ENCODE measurements at regions not wholly inside any gene's neighbourhood (a gene's known extent, or its start where the extent isn't known, plus 50 kb on each side); places are given as distances from the start of the nearest gene placed in this dataset.
A peak's percentile ranks its signal among the peaks of the same experiment; 100 is the strongest.

DNA sequence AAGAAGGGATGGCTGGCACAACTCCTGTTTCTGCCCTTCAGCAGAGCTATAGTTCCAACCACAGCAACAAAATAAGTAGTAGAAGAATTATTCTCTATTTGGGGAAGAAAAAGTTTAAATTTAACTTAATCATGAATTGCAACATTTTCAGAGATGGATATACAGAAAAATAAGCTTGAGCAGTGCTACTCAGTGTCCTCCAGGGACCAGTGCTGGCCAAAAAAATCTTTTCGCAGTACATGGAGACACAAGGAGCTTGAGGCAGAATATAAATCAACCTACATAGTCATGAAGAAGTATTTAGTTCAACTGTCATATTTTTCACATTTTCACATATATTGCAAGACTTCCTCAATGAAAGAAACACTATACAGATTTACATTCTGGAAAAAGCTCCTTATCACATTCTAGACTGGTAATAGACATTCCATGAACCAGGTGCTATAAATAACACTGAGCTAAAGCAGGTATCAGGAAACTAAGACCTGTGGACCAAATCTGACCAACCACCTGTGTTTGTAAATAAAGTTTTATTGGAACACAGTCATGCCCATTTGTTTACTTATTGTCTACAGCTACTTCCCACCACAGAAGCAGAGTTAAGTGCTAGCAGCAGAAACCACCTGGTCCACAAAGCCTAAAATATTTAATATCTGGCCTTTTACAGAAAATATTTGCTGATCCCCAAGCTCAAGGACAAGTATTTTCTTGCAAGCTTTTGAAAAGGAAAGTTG, 101.9 kb downstream of the RGS21 start:
- no peak for TF ChIP-seq CTCF (IDR thresholded peaks at IDR 0.05; ENCODE audit: low read depth, low read length, missing control alignments)
- DNase-seq (ENCODE audit: extremely low read depth, low read depth) = no peak
- H3K4me3 ChIP-seq (replicated peaks; ENCODE audit: low read depth, low read length) = no peak overlapping the region

GRCh38 chr1:192430644-192431043, 113.9 kb downstream of the RGS21 start:
- DNase-seq (ENCODE audit: extremely low read depth, low read depth) = no peak
- TF ChIP-seq CTCF (IDR thresholded peaks at IDR 0.05; ENCODE audit: low read depth, low read length, missing control alignments) = no peak
- H3K4me3 ChIP-seq (replicated peaks; ENCODE audit: low read depth, low read length) = no peak overlapping the region

- no peak for DNase-seq (ENCODE audit: extremely low read depth, low read depth)
- no peak for TF ChIP-seq CTCF (IDR thresholded peaks at IDR 0.05; ENCODE audit: low read depth, low read length, missing control alignments)
- no peak overlapping the region for H3K4me3 ChIP-seq (replicated peaks; ENCODE audit: low read depth, low read length)
These were observed 118.9 kb downstream of the RGS21 start for GRCh38 chr1:192435704-192436103.

- H3K4me3 ChIP-seq (replicated peaks; ENCODE audit: low read depth, low read length) = no peak overlapping the region
- TF ChIP-seq CTCF (IDR thresholded peaks at IDR 0.05; ENCODE audit: low read depth, low read length, missing control alignments) = no peak
- no peak for DNase-seq (ENCODE audit: extremely low read depth, low read depth)
These were observed 119.8 kb downstream of the RGS21 start for GRCh38 chr1:192436441-192437078.

DNA sequence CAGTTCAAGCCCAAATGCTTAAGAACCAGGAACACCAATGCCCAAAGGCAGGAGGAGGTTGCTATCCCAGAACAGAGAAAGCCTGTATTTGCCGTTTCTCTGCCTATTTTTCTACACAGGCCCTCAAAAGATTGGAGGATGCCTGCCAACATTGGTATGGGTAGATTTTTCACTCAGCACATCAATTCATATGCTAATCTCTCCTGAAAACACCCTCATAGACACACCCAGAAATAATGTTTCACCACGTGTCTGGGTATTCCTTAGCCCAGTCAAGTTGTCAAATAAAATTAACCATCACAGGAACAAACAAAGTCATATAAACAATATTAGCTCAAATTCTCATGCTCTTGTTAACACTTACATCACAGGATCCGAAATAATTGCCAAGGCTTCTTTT, 121.9 kb downstream of the RGS21 start:
- DNase-seq (ENCODE audit: extremely low read depth, low read depth) = no peak
- no peak for TF ChIP-seq CTCF (IDR thresholded peaks at IDR 0.05; ENCODE audit: low read depth, low read length, missing control alignments)
- H3K4me3 ChIP-seq (replicated peaks; ENCODE audit: low read depth, low read length) = no peak overlapping the region

DNA sequence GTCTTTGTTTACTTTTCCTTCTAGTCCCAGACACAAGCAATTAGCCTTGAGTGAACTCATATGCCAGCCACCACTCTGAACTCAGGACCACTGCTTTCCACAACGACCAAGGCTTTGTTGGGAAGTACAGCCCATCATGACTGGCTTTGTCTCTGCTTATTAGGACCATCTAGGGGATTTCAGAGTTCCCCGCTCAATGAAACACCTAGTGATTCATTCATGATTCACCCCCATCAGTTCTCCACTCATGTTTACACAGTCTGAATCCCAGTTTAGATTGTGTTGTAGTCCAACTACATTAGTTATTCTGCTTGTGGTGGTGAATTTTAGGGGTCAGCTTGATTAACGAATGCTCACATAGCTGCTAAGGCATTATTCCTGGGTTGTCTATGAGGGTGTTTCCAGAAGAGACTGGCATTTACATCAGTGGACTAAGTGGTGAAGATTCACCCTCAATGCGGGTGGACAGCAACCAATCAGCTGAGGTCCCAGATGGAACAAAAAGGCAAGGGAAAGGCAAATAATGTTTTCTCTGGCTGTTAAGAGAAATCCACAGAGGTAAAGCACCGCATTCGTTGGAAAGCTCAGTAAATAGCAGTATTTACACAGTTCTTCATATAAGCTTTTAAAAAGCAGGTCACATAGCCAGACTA, 122.7 kb downstream of the RGS21 start:
- DNase-seq (ENCODE audit: extremely low read depth, low read depth) = peak; percentile 54
- TF ChIP-seq CTCF (IDR thresholded peaks at IDR 0.05; ENCODE audit: low read depth, low read length, missing control alignments) = no peak
- no peak overlapping the region for H3K4me3 ChIP-seq (replicated peaks; ENCODE audit: low read depth, low read length)
